22Rv1 (cell line): ENCODE measurements at regions not wholly inside any gene's neighbourhood (a gene's known extent, or its start where the extent isn't known, plus 50 kb on each side); places are given as distances from the start of the nearest gene placed in this dataset.
"Not testable (repeated sequence)": the region's sequence is repeated elsewhere in the genome, so short reads cannot be mapped to it uniquely, and the experiment has no call there.

Source experiments
- H3K27ac ChIP-seq: fragments of 450-650 bp; 2 replicates; pipeline ENCODE4 v1.5.1; 2017
- ZFX ChIP-seq: fragments of 450-650 bp; IDR thresholded peaks from 2 replicates; pipeline ENCODE4 v1.6.1; 2017; ENCODE audit warnings: antibody characterized with exemption, borderline replicate concordance
- TF ChIP-seq, protein P1 (sequence below): fragments of 450-650 bp; IDR thresholded peaks from 2 replicates; pipeline ENCODE4 v1.5.1; 2017; ENCODE audit warnings: mild to moderate bottlenecking

DNA sequence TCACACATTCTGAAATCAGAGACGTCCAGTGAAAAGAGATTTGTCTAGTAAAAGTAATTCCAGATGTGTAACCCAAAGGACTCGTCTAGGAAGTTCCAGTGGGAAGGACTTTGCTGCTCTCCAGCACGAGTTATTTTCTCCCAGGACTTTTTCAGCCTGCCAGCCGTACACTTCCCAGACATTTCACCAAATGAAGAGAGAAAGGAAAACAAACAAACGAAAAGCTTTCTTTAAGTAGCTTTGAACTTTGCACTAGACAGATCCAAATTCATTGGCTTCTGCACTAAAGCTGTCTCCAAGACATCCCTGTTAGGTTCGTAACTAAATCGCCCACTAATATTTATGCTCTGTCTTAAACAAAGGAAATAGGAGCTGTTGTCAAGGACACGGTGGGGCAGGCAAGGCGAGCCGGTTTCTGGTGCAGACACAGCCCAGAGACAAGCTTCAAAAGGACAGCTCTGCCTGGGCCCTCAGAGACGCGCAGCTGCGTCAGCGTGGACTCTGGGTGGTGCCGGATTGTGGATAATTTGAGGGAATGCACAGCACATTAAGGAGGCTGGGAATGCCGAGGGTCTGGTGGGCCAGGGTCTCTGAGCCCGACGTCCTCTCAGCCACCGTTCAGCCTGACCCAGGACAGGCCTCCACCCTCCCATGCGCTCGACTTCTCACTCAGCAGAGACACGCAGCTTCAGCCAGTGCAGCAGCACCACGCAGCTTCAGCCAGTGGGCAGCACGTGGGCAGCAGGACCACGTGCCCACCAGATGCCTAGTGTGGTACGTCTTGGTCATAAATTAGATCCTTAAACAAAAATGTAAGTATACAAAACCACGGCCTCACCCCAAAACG, 64.1 kb upstream of the INSIG1 start:
- no peak overlapping the region for H3K27ac ChIP-seq
- TF ChIP-seq ZFX: no peak
- TF ChIP-seq, protein P1, sequence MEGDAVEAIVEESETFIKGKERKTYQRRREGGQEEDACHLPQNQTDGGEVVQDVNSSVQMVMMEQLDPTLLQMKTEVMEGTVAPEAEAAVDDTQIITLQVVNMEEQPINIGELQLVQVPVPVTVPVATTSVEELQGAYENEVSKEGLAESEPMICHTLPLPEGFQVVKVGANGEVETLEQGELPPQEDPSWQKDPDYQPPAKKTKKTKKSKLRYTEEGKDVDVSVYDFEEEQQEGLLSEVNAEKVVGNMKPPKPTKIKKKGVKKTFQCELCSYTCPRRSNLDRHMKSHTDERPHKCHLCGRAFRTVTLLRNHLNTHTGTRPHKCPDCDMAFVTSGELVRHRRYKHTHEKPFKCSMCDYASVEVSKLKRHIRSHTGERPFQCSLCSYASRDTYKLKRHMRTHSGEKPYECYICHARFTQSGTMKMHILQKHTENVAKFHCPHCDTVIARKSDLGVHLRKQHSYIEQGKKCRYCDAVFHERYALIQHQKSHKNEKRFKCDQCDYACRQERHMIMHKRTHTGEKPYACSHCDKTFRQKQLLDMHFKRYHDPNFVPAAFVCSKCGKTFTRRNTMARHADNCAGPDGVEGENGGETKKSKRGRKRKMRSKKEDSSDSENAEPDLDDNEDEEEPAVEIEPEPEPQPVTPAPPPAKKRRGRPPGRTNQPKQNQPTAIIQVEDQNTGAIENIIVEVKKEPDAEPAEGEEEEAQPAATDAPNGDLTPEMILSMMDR: no peak

DNA sequence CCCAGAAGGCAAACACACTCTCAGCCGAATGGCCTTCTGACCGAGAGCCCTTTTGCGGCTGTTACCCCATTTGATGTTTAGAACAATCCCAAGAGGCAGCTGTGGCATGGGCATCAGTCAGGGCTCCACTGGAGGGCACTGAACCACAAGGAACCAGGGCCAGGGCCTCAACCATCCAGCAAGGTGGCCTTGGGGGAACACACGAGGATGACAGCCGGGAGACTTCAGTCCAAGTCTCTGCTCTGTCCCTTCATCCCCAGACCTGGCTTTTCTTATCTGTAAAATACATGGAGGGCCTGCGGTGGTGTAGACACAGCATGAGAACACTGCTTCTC, 63.6 kb upstream of the INSIG1 start:
- TF ChIP-seq, protein P1: no peak
- no peak for TF ChIP-seq ZFX
- H3K27ac ChIP-seq: no peak overlapping the region

DNA sequence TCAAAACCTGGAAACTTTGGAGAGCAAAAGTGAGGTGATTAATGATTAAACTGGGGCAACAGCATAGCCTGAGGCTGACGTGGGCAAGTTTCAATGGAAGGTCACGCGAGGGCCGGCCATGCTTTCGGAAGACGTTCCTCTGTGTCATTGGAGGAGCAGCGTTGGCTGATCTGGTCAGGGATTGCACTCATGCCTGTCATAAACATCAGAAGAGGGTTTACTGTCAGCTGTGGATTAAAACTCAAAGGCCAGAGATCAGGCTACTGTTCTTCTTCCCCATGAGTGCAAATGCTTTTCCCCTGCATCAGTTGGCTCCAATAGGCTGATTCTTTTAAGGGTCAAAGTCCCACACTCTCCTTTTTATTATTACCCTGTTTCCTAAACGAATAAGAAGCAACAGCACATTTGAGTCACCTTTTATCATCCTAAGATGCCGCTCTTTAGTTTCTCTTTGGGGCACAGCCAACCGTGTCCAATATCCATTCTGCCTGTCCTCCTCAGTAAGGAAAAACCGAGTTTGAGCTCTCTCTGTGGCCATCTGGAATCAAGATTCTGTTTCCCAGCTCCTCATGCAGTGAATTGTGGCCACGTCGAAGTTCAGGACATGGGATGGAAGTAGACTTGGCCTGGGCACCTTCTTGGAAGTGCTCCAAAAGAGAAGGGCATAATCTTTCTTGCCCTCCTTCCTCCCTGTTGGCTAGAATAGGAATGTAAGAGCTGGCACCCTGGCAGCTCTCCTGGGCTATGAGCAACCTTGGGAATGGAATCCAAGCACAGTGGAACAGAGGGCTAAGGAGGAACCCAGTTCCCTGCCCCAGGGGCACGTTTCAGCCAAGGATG, 62.5 kb upstream of the INSIG1 start:
- no peak overlapping the region for H3K27ac ChIP-seq
- TF ChIP-seq, protein P1: no peak
- no peak for TF ChIP-seq ZFX

DNA sequence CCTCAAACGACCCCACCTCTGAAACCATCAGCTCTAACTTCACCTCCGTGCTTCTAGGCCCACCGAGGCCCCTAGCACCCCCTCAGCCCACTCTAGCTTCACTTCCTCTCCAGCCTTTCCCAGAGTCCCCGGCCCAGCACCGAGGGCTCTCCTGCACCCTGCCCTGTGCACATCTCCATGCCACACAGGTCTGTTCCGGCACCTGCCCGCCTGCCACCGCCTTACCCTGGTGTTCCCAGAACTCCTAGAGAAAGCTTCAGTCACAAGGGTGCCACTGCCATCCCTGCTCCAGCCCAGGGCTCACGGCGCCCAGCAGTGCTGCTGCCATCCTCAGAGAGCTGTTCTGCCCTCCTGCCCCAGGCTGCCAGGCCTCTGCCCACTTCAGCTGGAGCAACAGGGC, 61.3 kb upstream of the INSIG1 start:
- no peak overlapping the region for H3K27ac ChIP-seq
- no peak for TF ChIP-seq ZFX
- TF ChIP-seq, protein P1: no peak

DNA sequence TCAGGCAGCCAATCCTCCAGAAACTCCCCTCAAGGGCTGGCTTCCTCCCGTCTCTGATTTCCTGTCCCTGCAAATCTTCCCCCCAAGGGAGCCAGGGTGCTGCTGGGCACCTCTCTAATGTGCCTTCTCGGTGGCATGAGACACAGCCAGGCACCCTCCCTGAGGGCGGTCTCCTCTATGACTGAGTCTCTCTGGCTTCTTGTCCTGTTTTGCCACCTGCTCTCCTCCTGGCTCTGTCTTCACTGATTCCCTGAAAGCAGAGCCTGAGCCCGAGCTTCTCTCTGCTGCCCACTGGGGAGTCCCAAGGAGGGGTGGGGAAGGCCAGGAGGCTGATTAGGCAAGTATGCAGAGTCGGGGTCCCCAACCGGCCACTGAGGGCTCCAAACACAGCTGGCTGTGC, 60.4 kb upstream of the INSIG1 start:
- H3K27ac ChIP-seq: no peak overlapping the region
- TF ChIP-seq ZFX: no peak
- TF ChIP-seq, protein P1: no peak

DNA sequence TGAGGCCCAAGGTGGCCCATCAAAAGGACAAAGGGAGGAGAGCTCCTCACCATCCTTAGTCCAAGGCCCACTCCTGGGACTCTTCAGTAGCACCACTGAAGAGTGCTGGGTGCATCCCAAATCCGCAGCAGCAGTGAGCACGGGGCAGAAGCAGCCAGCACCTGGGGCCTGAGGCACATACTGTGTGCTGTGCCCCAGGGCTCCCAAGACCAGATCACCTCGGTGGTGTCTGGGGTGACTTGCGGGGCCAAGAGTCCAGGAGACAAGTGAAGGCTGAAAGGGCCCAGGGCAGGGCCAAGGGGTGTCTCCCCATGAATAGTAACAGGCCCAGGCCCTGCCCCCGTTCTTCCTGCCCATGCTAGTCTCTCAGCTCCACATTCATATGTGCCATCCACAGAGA, 59.9 kb upstream of the INSIG1 start:
- TF ChIP-seq, protein P1: no peak
- TF ChIP-seq ZFX: no peak
- H3K27ac ChIP-seq: no peak overlapping the region

DNA sequence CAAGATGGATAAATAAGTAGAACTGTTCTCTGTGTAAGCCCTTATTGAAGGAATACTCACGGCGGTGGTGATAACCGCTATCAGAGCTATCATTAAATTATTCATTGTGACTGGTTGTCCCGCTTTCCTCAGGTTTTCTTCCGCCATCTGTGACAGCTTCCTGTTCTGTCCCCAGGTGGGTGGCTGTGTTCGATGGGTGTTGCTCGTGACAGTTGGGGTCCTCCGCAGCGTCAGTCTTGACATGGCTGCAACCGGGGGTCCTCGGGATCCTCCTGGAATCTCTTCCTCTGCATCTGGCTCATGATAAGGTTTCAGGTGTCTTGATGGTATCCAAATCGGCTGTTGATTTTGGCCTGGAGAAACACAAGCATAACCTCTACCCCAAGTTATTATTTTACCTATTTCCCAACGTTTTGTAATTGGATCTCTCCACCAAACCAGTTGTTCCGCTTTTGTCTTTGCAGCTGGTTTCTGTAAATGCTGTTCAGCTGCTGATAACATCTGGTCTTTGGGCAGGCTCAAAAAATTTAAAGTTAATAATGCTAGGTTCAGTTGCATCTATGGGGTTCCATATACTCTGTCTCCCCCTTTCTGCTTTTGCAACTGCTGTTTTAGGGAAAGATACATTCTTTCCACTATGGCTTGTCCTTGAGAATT, 58.1 kb upstream of the INSIG1 start:
- H3K27ac ChIP-seq: not testable (repeated sequence)
